ENCODE measurements at regions not wholly inside any gene's neighbourhood (a gene's known extent, or its start where the extent isn't known, plus 50 kb on each side); places are given as distances from the start of the nearest gene placed in this dataset.
"Not testable (repeated sequence)": the region's sequence is repeated elsewhere in the genome, so short reads cannot be mapped to it uniquely, and the experiment has no call there.

DNA sequence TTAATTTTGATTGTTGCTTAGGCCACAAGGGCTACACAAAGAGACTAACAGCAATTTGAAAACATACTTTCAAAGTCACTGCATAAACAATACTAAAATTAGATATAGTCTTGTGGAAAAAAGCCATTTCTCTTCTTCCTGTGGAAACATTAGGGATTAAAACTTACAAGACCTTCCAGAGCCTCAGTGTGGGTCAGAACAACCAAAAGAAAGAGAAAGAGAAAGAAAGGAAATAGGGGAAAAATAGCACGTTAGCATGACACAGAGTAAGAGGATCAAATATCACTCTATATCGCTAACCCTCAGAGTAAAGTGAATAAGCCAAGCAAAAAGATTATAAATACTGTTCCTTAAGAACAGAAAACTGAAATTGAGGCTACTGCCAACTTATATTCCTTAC is 127.8 kb upstream of the DIAPH2 start:
- Histone ChIP-seq H3K27ac (ENCODE audit: control insufficient read depth, insufficient read depth) (no peak overlapping the region), H3K27me3 (replicated peaks in 1 of 2; ENCODE audit: control insufficient read depth in 2 of 2, insufficient read depth in 2 of 2, low read length in 1 of 2) (no peaks in the 10 kb centered on the region), H3K4me1 (ENCODE audit: control insufficient read depth, insufficient read depth, low read length) (no peaks in the 10 kb centered on the region), H3K4me3 (no peak overlapping the region), H3K79me2 (ENCODE audit: control insufficient read depth, insufficient read depth, low read length) (no peaks in the 10 kb centered on the region), H3K9ac (ENCODE audit: control insufficient read depth, insufficient read depth, low read length) (no peak overlapping the region), H3K4me2 (ENCODE audit: control insufficient read depth, insufficient read depth) (no peak overlapping the region), H3K9me3 (replicated peaks; ENCODE audit: control insufficient read depth, insufficient read depth, low read length) (no peaks in the 10 kb centered on the region), H4K20me1 (ENCODE audit: control insufficient read depth, insufficient read depth) (no peaks in the 10 kb centered on the region), H3K36me3 (ENCODE audit: control insufficient read depth in 2 of 2, insufficient read depth in 2 of 2, low read length in 1 of 2) (no peaks in the 10 kb centered on the region), H2AFZ (ENCODE audit: control insufficient read depth, low read depth, low read length) (no peak overlapping the region)
- in situ Hi-C loops (cut with MboI): no loop called here
- SMC1A ChIA-PET (ENCODE audit: uncharacterized antibody, unreplicated experiment): no interaction called here
- intact Hi-C loops (cut with micrococcal nuclease; ENCODE audit: unreplicated experiment): no loop called here
- WGBS (ENCODE audit: insufficient coverage, insufficient replicate concordance, low lambda C conversion rate, missing lambda C conversion rate): 33% methylated on average over 2 of the region's 2 CpGs
- RAD21 ChIA-PET (ENCODE audit: unreplicated experiment): no interaction called here
- BruUV-seq (replicated peaks): no TSS peak
- no peak for TF ChIP-seq POLR2AphosphoS5 (IDR thresholded peaks at IDR 0.05; ENCODE audit: low read length)
- no peak for TF ChIP-seq PAX8 (IDR thresholded peaks at IDR 0.05)
- TF ChIP-seq CBFB (IDR thresholded peaks at IDR 0.05; ENCODE audit: low read depth): no peak
- TF ChIP-seq ESRRA (IDR thresholded peaks at IDR 0.05; ENCODE audit: low read length): no peak
- no peak for TF ChIP-seq EGR1 (IDR thresholded peaks at IDR 0.05; ENCODE audit: borderline replicate concordance in 1 of 2, low read depth in 2 of 2, low read length in 2 of 2)
- no peak for TF ChIP-seq BCL11A (IDR thresholded peaks at IDR 0.05; ENCODE audit: low read depth, low read length)
- TF ChIP-seq BCLAF1 (IDR thresholded peaks at IDR 0.05): no peak
- TF ChIP-seq NR2C2 (IDR thresholded peaks at IDR 0.05; ENCODE audit: borderline replicate concordance, control insufficient read depth, insufficient read length, low read depth): no peak
- no peak for TF ChIP-seq CEBPB (IDR thresholded peaks at IDR 0.05; ENCODE audit: borderline replicate concordance in 1 of 2, low read depth in 2 of 2, low read length in 2 of 2)
- TF ChIP-seq, protein P1, sequence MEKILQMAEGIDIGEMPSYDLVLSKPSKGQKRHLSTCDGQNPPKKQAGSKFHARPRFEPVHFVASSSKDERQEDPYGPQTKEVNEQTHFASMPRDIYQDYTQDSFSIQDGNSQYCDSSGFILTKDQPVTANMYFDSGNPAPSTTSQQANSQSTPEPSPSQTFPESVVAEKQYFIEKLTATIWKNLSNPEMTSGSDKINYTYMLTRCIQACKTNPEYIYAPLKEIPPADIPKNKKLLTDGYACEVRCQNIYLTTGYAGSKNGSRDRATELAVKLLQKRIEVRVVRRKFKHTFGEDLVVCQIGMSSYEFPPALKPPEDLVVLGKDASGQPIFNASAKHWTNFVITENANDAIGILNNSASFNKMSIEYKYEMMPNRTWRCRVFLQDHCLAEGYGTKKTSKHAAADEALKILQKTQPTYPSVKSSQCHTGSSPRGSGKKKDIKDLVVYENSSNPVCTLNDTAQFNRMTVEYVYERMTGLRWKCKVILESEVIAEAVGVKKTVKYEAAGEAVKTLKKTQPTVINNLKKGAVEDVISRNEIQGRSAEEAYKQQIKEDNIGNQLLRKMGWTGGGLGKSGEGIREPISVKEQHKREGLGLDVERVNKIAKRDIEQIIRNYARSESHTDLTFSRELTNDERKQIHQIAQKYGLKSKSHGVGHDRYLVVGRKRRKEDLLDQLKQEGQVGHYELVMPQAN (conservative IDR thresholded peaks at IDR 0.05): no peak
- no peak for TF ChIP-seq SREBF2 (IDR thresholded peaks at IDR 0.05; ENCODE audit: low read length)
- CTCF ChIA-PET: no interaction called here
- POLR2A ChIA-PET: no interaction called here
- FAIRE-seq (no peak), ATAC-seq (no peak), DNase-seq (ENCODE audit: low read depth, low spot score) (no peak)

- ChIA-PET CTCF (interaction anchor here (0.6 kb wide), 2 partner anchors 211 to 1663 kb away, joined by 3 read pairs; no protein-coding TSS in a partner anchor), POLR2A (interaction anchor here (0.6 kb wide), 1 partner anchor 549 kb away, joined by 3 read pairs; no protein-coding TSS in a partner anchor), SMC1A (ENCODE audit: uncharacterized antibody, unreplicated experiment) (interaction anchor here (1.2 kb wide), 1 partner anchor 61 kb away, joined by 3 read pairs; no protein-coding TSS in a partner anchor)
- H3K79me2 ChIP-seq (ENCODE audit: control insufficient read depth, insufficient read depth, low read length); H3K9me3 ChIP-seq (replicated peaks; ENCODE audit: control insufficient read depth, insufficient read depth, low read length); H3K36me3 ChIP-seq (ENCODE audit: control insufficient read depth in 2 of 2, insufficient read depth in 2 of 2, low read length in 1 of 2); H2AFZ ChIP-seq (ENCODE audit: control insufficient read depth, low read depth, low read length); H3K27ac ChIP-seq (ENCODE audit: control insufficient read depth, insufficient read depth); ATAC-seq; H3K27me3 ChIP-seq (replicated peaks in 1 of 2; ENCODE audit: control insufficient read depth in 2 of 2, insufficient read depth in 2 of 2, low read length in 1 of 2); in situ Hi-C loops (cut with MboI); intact Hi-C loops (cut with micrococcal nuclease; ENCODE audit: unreplicated experiment); H3K9ac ChIP-seq (ENCODE audit: control insufficient read depth, insufficient read depth, low read length); H3K4me1 ChIP-seq (ENCODE audit: control insufficient read depth, insufficient read depth, low read length); H4K20me1 ChIP-seq (ENCODE audit: control insufficient read depth, insufficient read depth); H3K4me3 ChIP-seq; H3K4me2 ChIP-seq (ENCODE audit: control insufficient read depth, insufficient read depth); BruUV-seq (replicated peaks); RAD21 ChIA-PET (ENCODE audit: unreplicated experiment); FAIRE-seq; DNase-seq (ENCODE audit: low read depth, low spot score): not testable (repeated sequence)
- 42% methylated on average over 5 of the region's 5 CpGs for WGBS (ENCODE audit: insufficient coverage, insufficient replicate concordance, low lambda C conversion rate, missing lambda C conversion rate)
Measured at GRCh38 chrX:96561129-96561528, 123.5 kb upstream of the DIAPH2 start.

All from GM12878 (cell line).